ENCODE measurements at regions not wholly inside any gene's neighbourhood (a gene's known extent, or its start where the extent isn't known, plus 50 kb on each side); places are given as distances from the start of the nearest gene placed in this dataset.

GRCh38 chr2:122390406-122390805 is 635.0 kb downstream of the TSN start:
- TF ChIP-seq POLR2A (IDR thresholded peaks at IDR 0.05) (no peak), CTCF (IDR thresholded peaks at IDR 0.05) (no peak)

Data from Peyer's patch (tissue), 4 donors.